NCI-H524 treated with DMSO at 0.1 percent for 48 hours (cell line): ENCODE measurements at regions not wholly inside any gene's neighbourhood (a gene's known extent, or its start where the extent isn't known, plus 50 kb on each side); places are given as distances from the start of the nearest gene placed in this dataset.

Experiments
- DNase-seq: peaks from one replicate; lab custom pipeline; 2025; lab: John Stamatoyannopoulos, UW

DNA sequence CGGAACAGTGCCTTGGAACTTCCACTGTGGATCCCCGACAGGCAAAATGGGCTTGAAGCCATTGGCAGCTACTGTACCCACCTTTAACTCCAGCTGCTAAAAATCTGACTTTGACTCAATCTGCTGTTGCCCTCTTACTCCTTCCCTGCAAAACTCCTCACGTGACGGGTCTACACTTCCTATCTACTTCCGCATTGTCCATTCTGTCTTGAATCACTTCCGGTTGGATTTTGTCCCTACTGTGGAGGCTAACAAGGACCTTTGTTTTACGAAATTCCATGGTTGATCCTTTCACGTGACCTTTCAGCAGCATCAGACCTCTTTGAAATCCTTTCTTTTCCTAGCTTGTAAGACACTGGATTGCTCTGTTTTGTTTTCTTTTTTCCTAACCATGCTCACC is 268.4 kb downstream of the PRDM2 start:
- no peak for DNase-seq

GRCh38 chr1:13970631-13971247 is 270.8 kb downstream of the PRDM2 start:
- DNase-seq, result no peak

- DNase-seq, result no peak
Observed at GRCh38 chr1:13976485-13976884, 276.5 kb downstream of the PRDM2 start.

GRCh38 chr1:13981142-13981541 is 281.2 kb downstream of the PRDM2 start:
- no peak for DNase-seq

DNA sequence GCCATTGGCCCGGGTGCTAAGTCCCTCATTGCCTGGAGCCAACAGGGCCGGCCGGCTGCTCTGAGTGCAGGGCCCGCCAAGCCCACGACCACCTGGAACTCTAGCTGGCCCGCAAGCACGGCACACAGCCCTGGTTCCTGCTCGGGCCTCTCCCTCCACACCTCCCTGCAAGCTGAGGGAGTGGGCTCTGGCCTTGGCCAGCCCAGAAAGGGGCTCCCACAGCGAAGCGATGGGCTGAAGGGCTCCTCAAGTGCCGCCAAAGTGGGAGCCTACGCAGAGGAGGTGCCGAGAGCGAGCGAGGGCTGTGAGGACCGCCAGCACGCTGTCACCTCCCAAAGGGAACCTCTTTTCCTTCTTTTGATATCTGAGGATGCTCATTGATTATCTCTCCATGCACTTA is 283.4 kb downstream of the PRDM2 start:
- no peak for DNase-seq

- DNase-seq, result no peak
Observed at GRCh38 chr1:13990939-13991338, 291.0 kb downstream of the PRDM2 start.

DNA sequence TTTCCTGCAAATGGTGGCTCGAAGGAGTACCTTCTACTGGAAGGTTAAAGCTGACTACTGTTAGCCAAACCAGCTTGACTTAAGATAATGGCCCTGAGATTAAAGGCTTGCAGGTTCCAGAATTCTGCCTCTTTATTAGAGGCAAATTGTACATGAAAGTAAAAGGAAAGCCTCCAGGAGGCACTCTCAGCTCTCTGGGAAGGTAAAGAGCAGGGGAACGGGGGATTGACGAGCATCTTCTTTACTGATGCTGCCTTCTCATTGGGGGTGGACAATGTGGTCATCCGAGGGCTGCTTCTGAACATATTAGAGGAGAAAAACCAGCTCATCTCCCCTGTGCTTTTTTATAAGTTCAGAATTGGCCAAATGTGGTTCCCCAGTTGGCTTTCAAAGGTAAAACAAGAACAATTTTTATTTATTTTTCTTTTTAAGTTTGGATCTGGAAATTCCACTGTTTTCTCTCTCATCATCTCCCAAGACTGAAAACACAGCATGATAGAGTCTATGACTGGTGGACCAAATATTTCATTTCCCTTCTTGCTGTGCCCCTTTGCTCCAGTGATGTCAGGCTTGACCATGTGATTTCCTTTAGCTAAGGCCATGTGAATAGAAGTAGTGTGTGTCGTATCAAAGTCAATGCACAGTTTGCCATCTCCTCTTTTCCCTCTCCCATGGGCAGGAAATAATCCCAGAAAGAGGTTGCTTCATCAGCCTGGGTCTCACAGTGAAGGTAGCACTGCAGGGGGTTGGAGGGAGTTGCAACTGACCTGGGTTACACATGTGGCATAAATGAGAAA is 292.7 kb downstream of the PRDM2 start:
- DNase-seq, result no peak

DNA sequence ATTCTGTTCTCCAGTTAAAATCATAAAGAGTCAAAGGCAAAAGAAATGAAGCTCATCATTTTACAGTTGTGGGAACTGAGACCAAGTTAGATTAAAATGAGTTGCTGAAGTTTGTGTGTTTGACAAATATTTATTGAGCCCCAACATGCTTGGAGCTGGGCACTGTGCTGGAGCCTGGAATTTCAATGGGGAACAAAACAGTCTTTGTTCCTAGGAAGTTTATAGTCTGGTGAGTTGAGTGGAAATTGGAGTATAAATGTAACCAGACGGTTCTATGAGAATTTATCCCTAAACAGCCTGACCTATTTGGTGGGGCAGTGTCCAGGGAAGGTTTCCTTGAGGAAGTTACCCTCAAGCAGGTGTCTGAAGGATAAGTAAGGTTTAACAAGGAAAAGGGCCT is 294.4 kb downstream of the PRDM2 start:
- no peak for DNase-seq

- DNase-seq, result no peak
Observed at GRCh38 chr1:13996334-13996733, 296.3 kb downstream of the PRDM2 start.

DNA sequence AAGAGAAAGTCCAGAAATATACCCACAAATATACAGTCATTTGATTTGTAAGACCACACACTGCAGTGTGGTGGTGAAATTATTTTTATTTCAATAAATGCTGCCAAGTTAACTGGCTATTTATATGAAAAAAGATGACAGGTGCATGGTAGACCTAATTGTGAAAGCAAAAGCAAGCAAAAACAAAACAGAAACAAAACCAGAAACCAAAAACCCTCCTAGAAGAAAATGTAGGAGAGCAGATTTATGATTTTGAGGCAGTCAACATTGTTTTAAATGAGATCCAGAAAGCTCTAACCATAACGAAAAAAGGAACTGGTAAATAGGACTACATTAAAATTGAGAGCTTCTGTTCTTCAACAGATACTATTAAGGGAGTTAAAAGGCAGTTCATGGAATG is 303.6 kb downstream of the PRDM2 start:
- DNase-seq, result no peak

- no peak for DNase-seq
Observed at GRCh38 chr1:14009582-14009981, 309.6 kb downstream of the PRDM2 start.

DNA sequence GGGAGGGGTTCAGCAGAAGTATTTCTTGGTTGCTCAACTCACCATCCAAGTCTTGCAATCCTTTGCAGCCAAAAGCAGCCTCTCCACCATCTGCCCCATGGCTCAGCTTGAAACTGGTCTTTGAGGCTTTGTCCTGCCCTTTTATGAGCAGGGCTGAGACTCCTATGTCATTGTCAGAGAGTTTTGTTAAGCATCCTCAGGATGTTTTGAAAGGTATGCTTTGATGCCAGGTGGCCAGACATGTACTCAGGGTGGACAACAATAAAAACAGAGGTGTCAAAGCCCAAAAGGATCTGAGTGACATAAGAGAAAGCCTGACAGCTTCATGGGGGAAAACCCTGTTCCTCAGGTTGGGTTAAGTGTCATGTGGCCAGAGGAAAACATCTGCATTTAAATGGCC is 310.5 kb downstream of the PRDM2 start:
- DNase-seq, result no peak

GRCh38 chr1:14011132-14011531 is 311.1 kb downstream of the PRDM2 start:
- DNase-seq, result no peak

- DNase-seq, result no peak
Observed at GRCh38 chr1:14011888-14012287, 311.9 kb downstream of the PRDM2 start.

- no peak for DNase-seq
Observed at GRCh38 chr1:14014929-14015328, 314.9 kb downstream of the PRDM2 start.

- DNase-seq, result no peak
Observed at GRCh38 chr1:14015917-14016316, 315.9 kb downstream of the PRDM2 start.

DNA sequence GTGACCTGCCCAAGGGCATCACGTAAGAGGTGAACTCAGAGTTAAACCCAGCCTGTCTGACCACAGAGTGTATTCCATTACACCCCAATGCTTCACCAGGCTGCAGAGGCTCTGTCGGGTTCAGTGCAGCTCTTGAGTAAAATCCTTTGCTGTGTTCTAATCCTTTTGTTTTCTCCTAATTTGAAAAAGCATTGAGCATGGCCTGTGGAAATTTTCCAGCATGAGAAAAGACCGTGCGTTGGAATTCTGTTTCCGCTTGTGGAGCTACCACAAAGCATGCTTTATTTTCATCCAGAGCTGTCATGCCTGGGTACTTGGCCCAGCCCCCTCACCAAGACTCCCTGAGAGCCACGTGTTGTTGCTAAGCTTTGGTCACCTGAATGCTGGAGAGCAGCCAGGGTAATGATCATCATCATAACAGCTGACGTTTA is 317.6 kb downstream of the PRDM2 start:
- no peak for DNase-seq

- no peak for DNase-seq
Observed at GRCh38 chr1:14019461-14019860, 319.5 kb downstream of the PRDM2 start.

GRCh38 chr1:14020006-14020405 is 320.0 kb downstream of the PRDM2 start:
- no peak for DNase-seq

DNA sequence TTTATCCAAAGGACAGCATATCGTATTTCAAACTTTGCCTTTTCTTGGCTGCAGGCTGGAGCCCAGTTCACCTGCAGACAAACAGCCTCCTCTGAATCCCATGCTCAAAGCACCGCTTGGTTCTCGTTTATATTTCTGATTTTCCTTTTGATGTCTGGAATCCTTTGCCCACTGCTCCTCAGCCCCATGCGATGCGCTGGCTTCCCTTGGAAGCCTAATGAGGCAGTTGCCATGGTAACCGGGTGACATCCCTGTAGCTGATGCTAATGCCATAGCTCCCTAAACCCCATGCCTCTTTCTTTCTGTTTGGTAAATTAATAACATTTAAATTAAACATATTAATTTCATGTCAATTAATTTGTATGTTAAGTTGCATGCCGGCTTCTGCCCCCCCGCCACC is 327.1 kb downstream of the PRDM2 start:
- DNase-seq, result no peak

GRCh38 chr1:14031461-14031860 is 331.5 kb downstream of the PRDM2 start:
- DNase-seq, result no peak

GRCh38 chr1:14034506-14034905 is 334.5 kb downstream of the PRDM2 start:
- no peak for DNase-seq

GRCh38 chr1:14037101-14037847 is 337.3 kb downstream of the PRDM2 start:
- no peak for DNase-seq
